Embryonic facial prominence (tissue), 1 donor: ENCODE measurements at regions not wholly inside any gene's neighbourhood (a gene's known extent, or its start where the extent isn't known, plus 50 kb on each side); places are given as distances from the start of the nearest gene placed in this dataset.

ENCODE experiments used
- DNase-seq: peaks from one replicate; pipeline ENCODE4 v3.0.0-alpha.2; 2016; ENCODE audit errors: extremely low spot score

GRCh38 chr18:75679331-75679730, 251.8 kb upstream of the SMIM21 start:
- DNase-seq: no peak

- peak; percentile 46 for DNase-seq
These were observed 251.1 kb upstream of the SMIM21 start for GRCh38 chr18:75678627-75679026.

DNA sequence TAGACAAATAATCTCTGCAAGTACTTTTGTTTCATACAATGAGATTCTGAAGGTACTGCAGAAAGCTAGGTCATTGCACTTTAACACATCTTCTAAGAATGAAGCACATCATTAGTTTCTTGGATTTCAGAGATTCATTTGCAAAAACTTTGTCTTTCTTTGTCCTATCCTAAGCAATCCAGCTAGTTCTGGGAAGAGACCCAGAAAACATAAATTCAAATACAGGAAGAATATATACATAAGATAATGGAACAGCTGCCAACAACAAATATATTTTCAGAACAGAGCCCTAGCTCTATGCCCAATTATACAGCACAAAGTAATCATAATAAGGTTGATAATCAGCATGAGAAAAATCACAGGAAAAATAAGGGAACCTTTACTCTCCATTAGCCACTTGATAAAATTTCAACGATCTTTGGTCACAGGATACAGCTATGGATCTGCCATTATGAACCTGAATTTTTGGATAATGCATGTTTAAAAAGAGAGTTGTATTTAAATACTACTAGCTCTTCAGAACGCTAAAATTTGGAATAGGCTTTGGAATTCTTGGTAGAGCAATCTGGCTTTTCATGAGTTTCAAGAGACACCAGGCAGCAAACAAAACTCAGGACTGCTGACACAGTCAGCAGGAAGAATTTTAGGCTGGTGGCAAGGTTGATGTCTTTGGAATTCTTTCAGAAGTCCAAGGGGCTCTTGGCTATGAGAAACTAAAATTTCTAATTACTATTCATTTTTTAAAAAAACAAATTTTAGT, 250.4 kb upstream of the SMIM21 start:
- DNase-seq: no peak

DNA sequence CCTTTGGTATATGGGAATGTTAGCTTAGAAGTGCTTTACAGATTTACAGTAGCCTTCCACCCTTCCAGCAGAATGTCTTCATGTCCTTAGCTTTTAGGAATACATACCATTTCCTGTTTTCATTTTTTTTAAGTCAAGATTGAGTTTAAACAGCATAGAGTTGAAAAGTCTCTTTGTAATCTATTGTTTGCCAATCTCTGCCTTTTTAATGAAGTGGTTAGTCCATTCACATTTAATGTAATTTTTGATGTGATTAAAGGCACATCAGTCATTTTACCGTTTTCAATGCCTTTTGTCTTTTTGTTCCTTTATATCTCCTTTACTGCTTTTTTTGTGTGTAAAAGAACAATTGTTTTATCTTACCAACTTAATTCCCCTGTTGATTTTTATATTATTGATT, 233.4 kb upstream of the SMIM21 start:
- DNase-seq: no peak

DNA sequence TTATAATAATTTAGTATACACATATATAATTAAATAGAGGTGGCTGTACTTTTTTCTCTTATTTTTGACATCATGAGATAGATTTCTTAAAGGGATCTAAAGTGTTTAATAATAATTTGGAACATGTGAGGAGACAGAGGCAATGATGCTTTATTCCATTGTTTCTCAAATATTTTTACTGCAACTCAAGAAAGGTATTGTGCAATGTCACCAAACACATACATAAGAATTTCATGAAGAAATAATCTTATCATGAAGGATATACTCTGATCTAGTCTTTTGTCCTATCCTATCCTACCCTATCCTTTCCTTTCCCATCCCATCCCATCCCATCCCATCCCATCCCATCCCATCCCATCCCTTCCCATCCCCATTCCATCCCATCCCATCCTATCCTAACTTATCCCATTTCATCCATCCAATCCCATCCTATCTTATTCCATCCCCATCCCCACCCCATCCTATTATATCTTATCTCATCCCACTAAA, 232.1 kb upstream of the SMIM21 start:
- no peak for DNase-seq

- no peak for DNase-seq
These were observed 230.8 kb upstream of the SMIM21 start for GRCh38 chr18:75658330-75658729.

DNA sequence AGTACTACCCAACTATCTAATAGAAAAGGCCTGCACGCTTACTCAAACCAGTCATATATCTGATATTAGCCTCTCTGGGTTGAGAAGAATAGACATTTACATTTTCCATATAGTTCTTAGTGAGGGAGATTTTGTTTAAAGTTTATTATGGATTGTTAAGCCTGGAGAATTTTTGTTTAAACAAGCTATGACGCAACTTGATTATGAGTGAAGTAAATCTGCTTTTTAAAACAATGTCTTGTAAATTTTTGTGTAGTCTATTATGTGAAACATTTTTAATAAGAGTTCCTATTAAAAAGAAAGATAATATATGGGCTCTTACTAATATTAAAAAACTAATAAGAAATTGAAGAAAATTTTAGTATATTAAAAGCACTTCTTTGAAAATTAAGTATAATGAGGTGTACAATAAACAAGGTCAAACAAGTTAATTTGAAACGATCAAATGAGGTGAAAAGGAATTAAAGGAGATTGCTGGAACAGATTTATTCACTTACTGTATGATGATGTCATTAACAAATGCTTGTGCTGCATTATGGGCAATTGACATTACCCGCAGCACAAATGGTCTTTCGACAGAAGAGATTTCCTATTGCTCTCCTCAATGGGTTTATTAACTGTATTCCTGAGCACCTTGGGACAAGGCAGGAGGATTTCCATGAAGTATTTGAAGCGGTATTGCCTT, 229.2 kb upstream of the SMIM21 start:
- no peak for DNase-seq

DNA sequence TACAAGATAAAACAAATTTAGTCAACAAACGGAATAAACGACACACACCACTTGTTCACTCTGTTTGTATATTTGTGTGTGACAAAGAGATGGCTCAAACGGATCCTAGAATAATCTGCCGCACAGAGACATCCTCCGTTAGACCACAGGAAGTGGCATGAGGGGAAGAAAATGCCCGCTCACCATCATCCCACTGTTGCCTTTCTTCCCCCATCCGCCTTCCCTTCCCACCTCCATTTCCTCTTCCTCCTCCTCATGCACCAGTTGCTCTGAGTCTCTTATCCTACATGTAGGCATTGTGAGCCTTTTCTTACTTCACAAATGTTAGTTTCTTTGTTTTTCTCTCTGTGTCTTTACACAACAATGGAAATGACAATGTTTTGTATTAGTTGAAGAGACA, 228.5 kb upstream of the SMIM21 start:
- DNase-seq: no peak

DNA sequence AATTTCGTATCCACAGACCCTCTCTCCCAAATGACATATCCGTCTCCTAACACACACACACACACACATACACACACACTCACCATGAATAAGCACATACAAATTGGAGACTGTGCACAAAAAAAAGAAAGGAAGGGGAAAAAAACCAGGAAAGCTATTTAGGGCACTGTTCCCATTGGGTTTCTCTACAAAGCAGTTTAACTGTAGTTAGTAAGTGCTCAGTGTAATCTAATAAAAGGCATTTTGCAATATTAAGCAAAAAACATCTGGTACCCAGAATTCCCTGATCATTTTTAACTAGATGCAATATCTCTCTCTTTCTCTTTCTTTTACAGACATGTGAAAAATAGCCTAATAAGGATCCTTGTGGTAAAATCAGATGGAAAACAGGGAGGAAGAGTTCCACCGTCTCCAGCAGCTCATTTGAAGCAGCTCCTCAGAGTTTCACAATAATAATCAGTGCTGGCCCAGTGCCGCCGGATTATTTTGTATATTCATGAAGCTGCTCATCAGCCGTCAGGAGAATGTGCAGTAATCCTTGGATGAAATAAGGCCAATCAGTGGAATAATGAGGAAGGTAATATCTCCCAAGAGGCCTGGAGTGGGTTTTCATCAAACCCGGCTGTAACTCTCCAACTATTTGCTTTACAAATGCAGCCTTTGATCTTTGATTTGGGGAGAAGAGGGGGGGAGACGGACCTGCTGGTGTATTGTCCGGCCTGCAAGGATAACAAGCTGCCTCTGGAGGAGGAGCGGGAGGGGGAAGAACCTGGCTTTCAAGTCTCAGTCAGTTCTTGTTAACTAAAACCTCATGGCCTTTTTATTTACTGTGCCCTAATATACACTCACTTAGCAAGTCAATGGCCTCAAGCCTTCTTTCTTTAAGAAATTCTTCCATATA, 227.6 kb upstream of the SMIM21 start:
- peak; percentile 24 for DNase-seq

DNA sequence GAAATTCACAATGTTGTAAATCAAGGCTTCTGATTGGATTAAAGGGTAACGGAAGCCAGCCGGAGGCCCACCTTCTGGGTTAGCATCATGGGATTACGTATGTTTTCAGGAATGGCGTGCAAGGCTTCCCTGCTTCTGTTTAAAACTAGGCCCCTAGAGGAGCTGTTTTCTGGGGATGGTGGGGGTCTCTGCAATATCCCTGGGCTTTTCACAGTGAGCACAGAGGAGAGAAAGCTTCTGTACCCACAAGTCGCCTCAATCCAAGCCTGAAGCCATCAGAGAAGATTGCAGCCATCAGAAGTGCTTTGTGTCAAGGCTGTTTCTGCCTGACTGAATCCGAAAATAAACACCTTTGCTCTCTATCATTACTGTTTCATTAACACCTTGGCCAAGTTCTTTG, 226.9 kb upstream of the SMIM21 start:
- no peak for DNase-seq

- DNase-seq: no peak
These were observed 225.0 kb upstream of the SMIM21 start for GRCh38 chr18:75652528-75652927.

- DNase-seq: no peak
These were observed 217.4 kb upstream of the SMIM21 start for GRCh38 chr18:75644871-75645270.

- no peak for DNase-seq
These were observed 215.6 kb upstream of the SMIM21 start for GRCh38 chr18:75643083-75643482.

- DNase-seq: no peak
These were observed 211.9 kb upstream of the SMIM21 start for GRCh38 chr18:75639472-75639831.

DNA sequence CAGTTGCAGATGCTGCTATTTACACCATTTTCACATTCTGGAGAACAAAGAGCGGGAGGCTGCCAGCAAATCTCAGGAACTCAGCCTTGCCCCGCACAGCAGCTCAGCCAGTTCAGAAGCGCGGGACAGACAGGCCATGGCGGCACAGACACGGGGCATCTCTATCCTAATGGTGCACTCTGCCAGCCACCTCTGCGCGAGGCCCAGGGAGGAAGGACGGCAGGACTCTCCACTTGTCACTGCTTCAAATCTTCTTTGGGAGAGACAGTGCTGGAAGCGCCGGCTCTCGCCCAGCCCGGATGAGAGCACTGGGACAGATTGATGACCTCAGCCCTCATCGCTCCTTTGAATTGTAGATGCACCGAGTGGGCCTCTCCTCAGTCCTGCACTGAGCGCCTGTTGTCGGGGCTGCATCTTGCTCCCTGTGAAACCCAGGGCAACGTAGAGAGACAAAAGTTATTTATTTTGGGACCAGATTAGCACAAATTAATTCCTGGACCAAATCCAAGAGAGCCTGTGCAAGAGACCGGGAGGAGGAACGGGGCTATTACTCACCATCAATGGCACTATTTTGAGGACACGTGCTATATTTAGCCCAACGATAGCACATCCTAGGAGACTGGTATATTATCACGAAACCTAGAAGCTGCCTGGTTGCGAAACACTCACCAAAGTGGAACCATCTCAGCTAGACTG, 211.4 kb upstream of the SMIM21 start:
- DNase-seq: no peak

GRCh38 chr18:75638223-75638775, 210.8 kb upstream of the SMIM21 start:
- no peak for DNase-seq

DNA sequence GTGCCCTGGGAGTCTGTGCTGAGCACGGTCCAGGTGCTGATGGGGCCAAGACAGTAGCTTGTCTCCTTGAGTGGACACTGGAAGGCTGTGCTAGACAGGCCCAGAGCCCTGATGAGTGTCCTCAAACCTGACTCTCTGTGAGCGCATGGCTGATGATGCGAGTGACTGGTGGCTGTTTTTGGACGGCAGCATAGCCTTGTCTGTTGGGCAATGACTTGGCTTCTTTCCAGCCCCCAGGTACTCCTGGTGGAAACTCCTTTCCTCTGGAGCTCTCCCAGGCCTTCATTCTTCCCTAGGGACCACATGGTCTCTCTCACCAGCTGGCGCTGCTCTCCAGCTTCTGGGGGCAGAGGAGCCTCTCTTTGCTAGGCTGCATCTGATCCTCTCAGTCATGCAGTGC, 207.6 kb upstream of the SMIM21 start:
- no peak for DNase-seq

- DNase-seq: no peak
These were observed 198.5 kb upstream of the SMIM21 start for GRCh38 chr18:75625966-75626365.

DNA sequence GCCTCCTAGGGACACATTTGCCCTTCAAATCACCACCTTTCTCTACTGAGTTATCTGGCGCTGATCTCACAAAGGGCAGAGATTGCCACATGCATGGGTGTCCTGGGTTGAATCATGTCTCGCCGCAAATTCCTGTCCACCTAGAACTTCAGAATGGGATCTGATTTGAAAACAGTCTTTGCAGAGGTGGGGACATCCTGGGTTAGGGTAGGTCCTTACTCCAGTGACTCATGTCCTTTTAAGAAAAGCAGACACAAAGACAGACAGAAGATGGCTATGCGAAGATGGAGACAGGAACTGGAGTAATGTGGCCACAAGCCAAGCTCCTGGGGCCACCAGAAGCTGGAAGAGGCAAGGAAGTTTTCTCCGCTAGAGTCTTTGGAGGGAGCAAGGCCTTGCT, 197.4 kb upstream of the SMIM21 start:
- DNase-seq: no peak

DNA sequence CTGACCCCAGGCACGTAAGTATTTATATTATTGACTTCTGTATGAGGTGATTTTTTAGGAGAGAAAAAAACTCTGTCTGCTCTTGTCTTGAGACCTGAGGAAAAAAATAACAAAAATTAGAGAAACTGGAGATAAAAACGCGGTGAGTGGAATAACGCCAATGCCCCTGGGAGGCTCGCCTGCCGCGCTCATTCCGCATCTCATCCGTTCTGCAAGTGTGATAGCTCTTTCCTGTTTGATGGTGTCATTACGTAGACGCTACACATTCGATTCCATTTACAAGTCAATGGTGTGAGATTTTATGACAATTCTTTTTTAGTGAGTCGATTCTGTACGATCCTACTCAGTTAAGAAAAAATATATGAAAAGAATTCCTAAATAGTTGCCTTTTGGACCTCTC, 194.3 kb upstream of the SMIM21 start:
- DNase-seq: no peak

GRCh38 chr18:75618146-75618545, 190.6 kb upstream of the SMIM21 start:
- no peak for DNase-seq

DNA sequence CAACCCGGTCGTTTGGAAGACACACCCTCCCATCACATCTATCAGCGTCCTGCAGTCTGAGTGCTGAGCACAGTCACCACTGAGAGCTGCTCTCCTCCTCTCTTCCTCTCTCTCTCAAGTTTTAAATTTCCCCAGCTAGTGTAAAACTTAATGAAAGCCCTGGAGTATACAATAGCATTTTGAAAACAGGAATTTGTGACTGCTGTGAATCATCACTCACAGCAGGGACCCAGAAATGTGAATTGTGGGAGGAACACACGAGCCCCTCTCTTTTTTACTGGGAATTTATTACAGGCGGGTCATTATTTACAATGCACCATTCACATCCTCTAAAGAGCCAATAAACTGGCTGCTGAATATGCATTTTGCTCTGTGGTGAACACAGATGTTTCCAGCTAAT, 185.0 kb upstream of the SMIM21 start:
- no peak for DNase-seq
